Astrocyte (in vitro differentiated cells and primary cell): ENCODE measurements at regions not wholly inside any gene's neighbourhood (a gene's known extent, or its start where the extent isn't known, plus 50 kb on each side); places are given as distances from the start of the nearest gene placed in this dataset.

ENCODE experiments used
- DNase-seq: peaks from one replicate; pipeline ENCODE4 v3.0.0-alpha.2; 2010; ENCODE audit warnings: low read depth
- FAIRE-seq: peaks from 2 replicates; lab custom pipeline; 2011; peaks lifted over from hg19 to GRCh38; lab: Jason Lieb, UNC
- H2AFZ ChIP-seq: 2 replicates; pipeline ENCODE4 v1.6.0; 2012; ENCODE audit warnings: low read depth, low read length, inconsistent platforms
- H3K27ac ChIP-seq: 2 replicates; pipeline ENCODE4 v1.5.1; 2011; ENCODE audit warnings: low read depth, low read length, inconsistent platforms
- H3K27me3 ChIP-seq: 2 replicates; pipeline ENCODE4 v1.6.0; 2011; ENCODE audit warnings: low read length, inconsistent platforms; ENCODE audit not compliant: insufficient read depth
- H3K36me3 ChIP-seq: 2 replicates; pipeline ENCODE4 v1.5.1; 2011; ENCODE audit warnings: low read length, inconsistent platforms; ENCODE audit not compliant: insufficient read depth
- H3K4me1 ChIP-seq: 2 replicates; pipeline ENCODE4 v1.5.1; 2011; ENCODE audit warnings: low read length, inconsistent platforms; ENCODE audit not compliant: insufficient read depth
- H3K4me2 ChIP-seq: 2 replicates; pipeline ENCODE4 v1.6.0; 2012; ENCODE audit warnings: low read length, inconsistent platforms
- H3K4me3 ChIP-seq: 2 replicates; pipeline ENCODE4 v1.5.1; 2011; ENCODE audit warnings: low read depth, mild to moderate bottlenecking, low read length, inconsistent platforms; ENCODE audit not compliant: insufficient read depth
- H3K79me2 ChIP-seq: 2 replicates; pipeline ENCODE4 v1.6.0; 2012; ENCODE audit warnings: mild to moderate bottlenecking, low read length, inconsistent platforms; ENCODE audit not compliant: insufficient read depth
- H3K9ac ChIP-seq: 2 replicates; pipeline ENCODE4 v1.6.0; 2012; ENCODE audit warnings: mild to moderate bottlenecking, low read length, inconsistent platforms
- H3K9me3 ChIP-seq: 2 replicates; pipeline ENCODE4 v1.5.1; 2012; ENCODE audit warnings: low read depth, mild to moderate bottlenecking, low read length, inconsistent platforms; ENCODE audit not compliant: insufficient read depth
- H4K20me1 ChIP-seq: 2 replicates; pipeline ENCODE4 v1.6.0; 2012; ENCODE audit warnings: low read length, inconsistent platforms; ENCODE audit not compliant: insufficient read depth
- H3K27ac Mint-ChIP-seq: one replicate; pipeline ENCODE4 v1.8.0; 2021; ENCODE audit warnings: mild to moderate bottlenecking, mixed read lengths; ENCODE audit not compliant: unreplicated experiment
- H3K27me3 Mint-ChIP-seq: one replicate; pipeline ENCODE4 v1.8.0; 2021; ENCODE audit warnings: low read depth, mixed read lengths; ENCODE audit not compliant: unreplicated experiment
- H3K36me3 Mint-ChIP-seq: one replicate; pipeline ENCODE4 v1.8.0; 2021; ENCODE audit warnings: low read depth, mixed read lengths; ENCODE audit not compliant: unreplicated experiment
- H3K4me1 Mint-ChIP-seq: one replicate; pipeline ENCODE4 v1.8.0; 2021; ENCODE audit warnings: low read depth, mixed read lengths; ENCODE audit not compliant: unreplicated experiment
- H3K4me3 Mint-ChIP-seq: one replicate; pipeline ENCODE4 v1.8.0; 2021; ENCODE audit warnings: mild to moderate bottlenecking, moderate library complexity, mixed read lengths; ENCODE audit not compliant: unreplicated experiment
- H3K9me3 Mint-ChIP-seq: one replicate; pipeline ENCODE4 v1.8.0; 2021; ENCODE audit warnings: mild to moderate bottlenecking, mixed read lengths; ENCODE audit not compliant: unreplicated experiment
- CTCF ChIP-seq: IDR thresholded peaks from 2 replicates; pipeline ENCODE4 v1.5.1; 2011; ENCODE audit warnings: low read depth, mild to moderate bottlenecking, inconsistent platforms, low read length, moderate library complexity; ENCODE audit not compliant: insufficient read depth
- EZH2 ChIP-seq: IDR thresholded peaks from 2 replicates; pipeline ENCODE4 v1.6.1; 2012; ENCODE audit warnings: mild to moderate bottlenecking, low read length, inconsistent platforms; ENCODE audit not compliant: insufficient read depth

- no peak overlapping the region for H3K27ac Mint-ChIP-seq
- no peak overlapping the region for H3K4me3 Mint-ChIP-seq
- Histone ChIP-seq H3K9ac (no peak overlapping the region), H3K27me3 (no peaks in the 10 kb centered on the region), H2AFZ (no peak overlapping the region), H3K4me1 (no peaks in the 10 kb centered on the region), H3K27ac (no peak overlapping the region), H3K36me3 (no peaks in the 10 kb centered on the region), H3K4me3 (no peak overlapping the region), H3K4me2 (no peak overlapping the region), H4K20me1 (no peaks in the 10 kb centered on the region), H3K79me2 (no peaks in the 10 kb centered on the region), H3K9me3 (no peaks in the 10 kb centered on the region)
- H3K36me3 Mint-ChIP-seq, result peaks cover 1% of the 10 kb centered on the region
- TF ChIP-seq EZH2 (no peak), CTCF (peak; percentile 7)
- H3K9me3 Mint-ChIP-seq, result peaks cover 6% of the 10 kb centered on the region
- no peaks in the 10 kb centered on the region for H3K27me3 Mint-ChIP-seq
- FAIRE-seq (no peak), DNase-seq (peak; percentile 68)
- no peaks in the 10 kb centered on the region for H3K4me1 Mint-ChIP-seq
Observed at GRCh38 chr4:84238247-84239090, 260.6 kb downstream of the NKX6-1 start.

GRCh38 chr4:84237008-84237407 is 262.1 kb downstream of the NKX6-1 start:
- Histone ChIP-seq H3K4me1 (no peaks in the 10 kb centered on the region), H3K27ac (no peak overlapping the region), H4K20me1 (no peaks in the 10 kb centered on the region), H3K79me2 (no peaks in the 10 kb centered on the region), H3K4me2 (no peak overlapping the region), H2AFZ (no peak overlapping the region), H3K4me3 (no peak overlapping the region), H3K36me3 (no peaks in the 10 kb centered on the region), H3K9ac (no peak overlapping the region), H3K9me3 (no peaks in the 10 kb centered on the region), H3K27me3 (no peaks in the 10 kb centered on the region)
- DNase-seq (peak; percentile 12), FAIRE-seq (no peak)
- Mint-ChIP-seq H3K9me3 (peaks cover 6% of the 10 kb centered on the region), H3K4me3 (no peak overlapping the region), H3K4me1 (no peaks in the 10 kb centered on the region), H3K27me3 (no peaks in the 10 kb centered on the region), H3K27ac (no peak overlapping the region), H3K36me3 (peaks cover 1% of the 10 kb centered on the region)
- TF ChIP-seq EZH2 (no peak), CTCF (no peak)
